OCI-LY3 (cell line): ENCODE measurements at regions not wholly inside any gene's neighbourhood (a gene's known extent, or its start where the extent isn't known, plus 50 kb on each side); places are given as distances from the start of the nearest gene placed in this dataset.

ENCODE experiments used
- H2AFZ ChIP-seq: fragments of 200-600, 300-600 bp; shearing (Covaris generic); 2 replicates; pipeline ENCODE4 v1.6.0; 2014; ENCODE audit warnings: antibody characterized with exemption, low read depth, low read length
- H3K27ac ChIP-seq: fragments of 200-600, 300-600 bp; sonication (generic); 2 replicates; pipeline ENCODE4 v1.5.1; 2014; ENCODE audit warnings: mild to moderate bottlenecking, low read length, moderate library complexity, mixed read lengths
- H3K27me3 ChIP-seq: fragments of 200-600, 300-600 bp; sonication (generic); 2 replicates; pipeline ENCODE4 v1.6.1; 2014; ENCODE audit warnings: low read depth, low read length, mixed read lengths
- H3K36me3 ChIP-seq: fragments of 200-600, 300-600 bp; sonication (generic); replicated peaks from 2 replicates; pipeline ENCODE3; 2014; ENCODE audit warnings: low read depth, low read length, mixed read lengths
- H3K4me1 ChIP-seq: fragments of 300-600, 200-600 bp; sonication (generic); 2 replicates; pipeline ENCODE4 v1.6.1; 2014; ENCODE audit warnings: low read length, mixed read lengths
- H3K4me2 ChIP-seq: fragments of 200-600, 300-600 bp; sonication (generic); 2 replicates; pipeline ENCODE4 v1.6.1; 2014; ENCODE audit warnings: low read length, mixed read lengths
- H3K4me3 ChIP-seq: fragments of 300-600, 200-600 bp; sonication (generic); 2 replicates; pipeline ENCODE4 v1.5.1; 2014; ENCODE audit warnings: antibody characterized with exemption, mild to moderate bottlenecking, low read length, moderate library complexity
- H3K79me2 ChIP-seq: fragments of 300-600, 200-600 bp; shearing (Covaris generic); 2 replicates; pipeline ENCODE4 v1.6.1; 2014; ENCODE audit warnings: mild to moderate bottlenecking, low read length, mixed read lengths
- H3K9ac ChIP-seq: fragments of 300-600, 200-600 bp; shearing (Covaris generic); 2 replicates; pipeline ENCODE4 v1.6.0; 2014; ENCODE audit warnings: mild to moderate bottlenecking, low read length, moderate library complexity
- H3K9me3 ChIP-seq: fragments of 200-600, 300-600 bp; shearing (Covaris generic); 2 replicates; pipeline ENCODE4 v1.6.1; 2014; ENCODE audit warnings: low read length, mixed read lengths; ENCODE audit not compliant: insufficient read depth
- H4K20me1 ChIP-seq: fragments of 200-600, 300-600 bp; sonication (generic); 2 replicates; pipeline ENCODE4 v1.6.1; 2016; ENCODE audit warnings: low read length, mixed read lengths; ENCODE audit not compliant: insufficient read depth
- EZH2phosphoT487 ChIP-seq: fragments of 200-600 bp; shearing (Covaris generic); IDR thresholded peaks from 2 replicates; pipeline ENCODE4 v1.6.1; 2018; ENCODE audit warnings: antibody characterized with exemption, mixed run types, low read depth
- TF ChIP-seq, protein P1 (sequence below): fragments of 200-600, 300-600 bp; sonication (generic); IDR thresholded peaks from 2 replicates; pipeline ENCODE4 v1.5.1; 2014; ENCODE audit warnings: antibody characterized with exemption, low read length, low read depth

DNA sequence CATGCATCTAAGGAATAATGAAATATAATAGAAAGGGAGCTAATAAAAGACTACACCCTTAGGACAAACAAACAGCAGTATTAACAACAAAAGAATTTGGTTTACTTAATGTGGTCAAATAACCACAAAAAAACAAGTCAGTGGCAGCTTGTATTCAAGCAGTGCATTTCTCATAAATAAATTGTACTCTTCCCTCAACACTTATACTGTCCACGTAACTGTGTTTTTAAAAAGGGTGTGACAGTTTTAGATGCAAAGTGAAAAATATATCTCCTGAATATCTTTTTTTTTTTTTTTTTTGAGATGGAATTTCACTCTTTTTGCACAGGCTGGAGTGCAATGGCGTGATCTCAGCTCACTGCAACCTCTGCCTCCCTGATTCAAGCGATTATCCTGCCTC is 698.2 kb upstream of the CADM2 start:
- H2AFZ ChIP-seq: no peak overlapping the region

DNA sequence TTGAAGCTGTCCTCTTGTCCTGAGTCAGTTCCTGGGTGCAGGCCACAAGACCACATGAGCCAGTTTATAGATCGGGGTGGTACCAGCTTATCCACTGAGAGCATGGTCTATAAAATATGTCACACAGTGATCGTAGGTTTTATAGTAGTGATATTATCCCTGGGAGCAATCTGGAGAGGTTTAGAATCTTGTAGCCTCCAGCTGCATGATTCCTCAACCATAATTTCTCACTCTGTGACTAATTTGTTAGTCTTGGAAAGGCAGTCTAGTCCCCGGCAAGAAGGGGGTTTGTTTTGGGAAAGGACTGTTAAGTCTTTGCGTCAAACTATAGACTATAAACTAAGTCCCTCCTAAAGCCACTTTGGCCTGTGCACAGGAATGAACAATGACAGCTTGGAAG is 693.0 kb upstream of the CADM2 start:
- Histone ChIP-seq H3K4me3 (no peak overlapping the region), H3K4me1 (no peaks in the 10 kb centered on the region), H3K36me3 (no peaks in the 10 kb centered on the region), H3K9ac (no peak overlapping the region), H3K4me2 (no peak overlapping the region), H3K79me2 (no peaks in the 10 kb centered on the region), H4K20me1 (no peaks in the 10 kb centered on the region), H3K9me3 (no peaks in the 10 kb centered on the region), H2AFZ (no peak overlapping the region), H3K27ac (no peak overlapping the region), H3K27me3 (no peaks in the 10 kb centered on the region)
- TF ChIP-seq, protein P1, sequence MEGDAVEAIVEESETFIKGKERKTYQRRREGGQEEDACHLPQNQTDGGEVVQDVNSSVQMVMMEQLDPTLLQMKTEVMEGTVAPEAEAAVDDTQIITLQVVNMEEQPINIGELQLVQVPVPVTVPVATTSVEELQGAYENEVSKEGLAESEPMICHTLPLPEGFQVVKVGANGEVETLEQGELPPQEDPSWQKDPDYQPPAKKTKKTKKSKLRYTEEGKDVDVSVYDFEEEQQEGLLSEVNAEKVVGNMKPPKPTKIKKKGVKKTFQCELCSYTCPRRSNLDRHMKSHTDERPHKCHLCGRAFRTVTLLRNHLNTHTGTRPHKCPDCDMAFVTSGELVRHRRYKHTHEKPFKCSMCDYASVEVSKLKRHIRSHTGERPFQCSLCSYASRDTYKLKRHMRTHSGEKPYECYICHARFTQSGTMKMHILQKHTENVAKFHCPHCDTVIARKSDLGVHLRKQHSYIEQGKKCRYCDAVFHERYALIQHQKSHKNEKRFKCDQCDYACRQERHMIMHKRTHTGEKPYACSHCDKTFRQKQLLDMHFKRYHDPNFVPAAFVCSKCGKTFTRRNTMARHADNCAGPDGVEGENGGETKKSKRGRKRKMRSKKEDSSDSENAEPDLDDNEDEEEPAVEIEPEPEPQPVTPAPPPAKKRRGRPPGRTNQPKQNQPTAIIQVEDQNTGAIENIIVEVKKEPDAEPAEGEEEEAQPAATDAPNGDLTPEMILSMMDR: no peak
- no peak for TF ChIP-seq EZH2phosphoT487

More for the DNA sequence above, 698.2 kb upstream of the CADM2 start:
- H3K36me3 ChIP-seq: no peaks in the 10 kb centered on the region
- H3K4me1 ChIP-seq: no peaks in the 10 kb centered on the region
- H3K4me3 ChIP-seq: no peak overlapping the region
- H3K27me3 ChIP-seq: no peaks in the 10 kb centered on the region
- no peak overlapping the region for H3K4me2 ChIP-seq
- no peak overlapping the region for H3K9ac ChIP-seq
- no peaks in the 10 kb centered on the region for H4K20me1 ChIP-seq
- no peaks in the 10 kb centered on the region for H3K9me3 ChIP-seq
- no peak for TF ChIP-seq EZH2phosphoT487
- H3K27ac ChIP-seq: no peak overlapping the region
- H3K79me2 ChIP-seq: no peaks in the 10 kb centered on the region

DNA sequence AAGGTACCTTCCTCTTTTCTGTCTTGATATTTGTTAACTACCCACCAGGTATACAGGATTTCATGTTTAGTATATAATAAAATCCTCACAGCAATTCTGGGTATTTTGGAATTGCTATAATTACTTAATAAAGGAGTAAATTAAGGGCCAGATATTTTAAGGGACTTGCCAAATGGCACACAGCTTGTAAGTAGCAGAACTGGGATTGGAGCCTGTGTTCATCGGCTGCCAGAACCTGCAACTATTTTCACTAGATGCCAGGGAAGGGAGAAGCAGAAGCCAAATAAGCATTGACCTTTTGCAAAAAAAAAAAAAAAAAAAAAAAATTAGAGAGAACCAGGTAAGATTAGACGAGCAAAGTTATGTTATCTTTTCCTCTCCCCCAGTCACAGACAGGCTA is 683.3 kb upstream of the CADM2 start:
- H3K9ac ChIP-seq: no peak overlapping the region
- H3K4me1 ChIP-seq: no peaks in the 10 kb centered on the region
- no peaks in the 10 kb centered on the region for H3K27me3 ChIP-seq
- TF ChIP-seq, protein P1: no peak
- no peak for TF ChIP-seq EZH2phosphoT487
- no peak overlapping the region for H3K4me3 ChIP-seq
- no peaks in the 10 kb centered on the region for H4K20me1 ChIP-seq
- H3K79me2 ChIP-seq: no peaks in the 10 kb centered on the region
- no peaks in the 10 kb centered on the region for H3K9me3 ChIP-seq
- H2AFZ ChIP-seq: no peak overlapping the region
- no peak overlapping the region for H3K4me2 ChIP-seq
- no peak overlapping the region for H3K27ac ChIP-seq
- no peaks in the 10 kb centered on the region for H3K36me3 ChIP-seq

DNA sequence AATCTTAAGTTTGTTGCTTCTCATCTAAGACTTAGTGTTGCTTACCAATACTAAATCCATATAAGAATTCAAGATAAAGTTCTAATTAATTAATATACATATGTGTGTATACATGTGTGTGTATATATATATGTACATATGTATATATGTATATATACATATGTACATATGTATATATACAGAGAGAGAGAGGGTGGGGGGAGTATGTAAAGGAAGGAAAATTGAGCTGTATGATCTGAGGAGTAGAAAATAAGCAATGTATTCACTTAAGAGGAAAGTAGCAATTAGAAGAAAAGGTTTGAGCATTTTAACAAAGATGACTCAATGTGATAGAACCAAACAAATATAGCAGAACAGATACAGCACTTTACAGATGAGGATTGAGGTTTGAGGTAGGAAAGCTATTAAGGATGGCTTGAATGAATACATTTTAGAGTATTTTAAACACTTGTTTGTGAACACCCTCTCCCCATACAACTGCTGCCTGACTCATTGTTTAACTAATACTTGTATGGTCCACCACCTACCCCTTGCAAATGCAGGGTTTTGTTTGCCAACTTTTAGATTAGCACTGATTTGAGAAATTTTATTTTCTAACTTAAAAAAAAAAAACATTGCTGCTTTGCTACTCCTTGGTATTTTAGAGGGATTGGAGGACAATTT is 681.1 kb upstream of the CADM2 start:
- H3K27ac ChIP-seq: no peak overlapping the region
- TF ChIP-seq EZH2phosphoT487: no peak
- TF ChIP-seq, protein P1: no peak
- H3K9me3 ChIP-seq: no peaks in the 10 kb centered on the region
- H3K4me3 ChIP-seq: no peak overlapping the region
- H3K9ac ChIP-seq: no peak overlapping the region
- H3K36me3 ChIP-seq: no peaks in the 10 kb centered on the region
- no peak overlapping the region for H3K4me2 ChIP-seq
- no peaks in the 10 kb centered on the region for H3K27me3 ChIP-seq
- no peaks in the 10 kb centered on the region for H3K79me2 ChIP-seq
- H2AFZ ChIP-seq: no peak overlapping the region
- no peaks in the 10 kb centered on the region for H3K4me1 ChIP-seq
- H4K20me1 ChIP-seq: no peaks in the 10 kb centered on the region
